ENCODE measurements at regions not wholly inside any gene's neighbourhood (a gene's known extent, or its start where the extent isn't known, plus 50 kb on each side); places are given as distances from the start of the nearest gene placed in this dataset.

DNA sequence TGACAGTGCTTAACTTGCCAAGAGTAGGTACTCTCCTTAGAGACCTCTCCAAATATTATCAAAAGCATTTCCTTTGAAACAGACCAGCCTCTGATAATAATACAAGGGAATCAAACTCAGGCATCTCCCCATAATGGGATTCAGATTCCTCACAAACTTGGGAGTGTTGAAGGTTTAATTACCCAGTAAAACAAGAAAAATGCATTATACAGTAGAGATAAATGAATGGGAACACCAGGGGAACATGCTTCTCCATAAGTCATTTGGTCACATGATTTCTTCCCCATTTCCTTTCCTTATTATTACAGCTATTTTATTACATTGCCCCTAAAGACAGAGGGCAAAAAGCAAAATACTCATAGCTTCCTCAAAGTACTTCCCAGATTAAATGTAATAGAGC lies 325.0 kb upstream of the CDIN1 start:
- DNase-seq (ENCODE audit: low spot score) = no peak

GRCh38 chr15:36256404-36256807 lies 323.0 kb upstream of the CDIN1 start:
- no peak for DNase-seq (ENCODE audit: low spot score)

DNA sequence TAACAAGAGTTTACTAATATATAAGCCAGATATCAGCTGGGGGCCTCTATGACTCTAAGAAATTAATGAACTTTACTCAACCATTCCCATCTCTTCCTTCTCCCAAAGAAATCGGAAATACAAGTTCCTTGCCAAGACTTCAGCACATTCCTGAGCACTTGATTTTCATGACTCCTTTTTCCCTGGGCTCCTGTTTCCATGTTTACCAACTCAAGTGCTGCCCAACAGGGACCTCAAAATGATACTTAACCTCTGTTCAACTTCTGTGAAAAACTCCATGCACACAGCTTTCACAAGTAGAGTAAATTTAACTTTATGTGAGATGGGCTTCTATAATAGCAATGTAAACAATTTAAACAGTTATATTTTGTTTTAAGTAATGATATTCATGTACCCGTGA lies 315.8 kb upstream of the CDIN1 start:
- no peak for DNase-seq (ENCODE audit: low spot score)

DNA sequence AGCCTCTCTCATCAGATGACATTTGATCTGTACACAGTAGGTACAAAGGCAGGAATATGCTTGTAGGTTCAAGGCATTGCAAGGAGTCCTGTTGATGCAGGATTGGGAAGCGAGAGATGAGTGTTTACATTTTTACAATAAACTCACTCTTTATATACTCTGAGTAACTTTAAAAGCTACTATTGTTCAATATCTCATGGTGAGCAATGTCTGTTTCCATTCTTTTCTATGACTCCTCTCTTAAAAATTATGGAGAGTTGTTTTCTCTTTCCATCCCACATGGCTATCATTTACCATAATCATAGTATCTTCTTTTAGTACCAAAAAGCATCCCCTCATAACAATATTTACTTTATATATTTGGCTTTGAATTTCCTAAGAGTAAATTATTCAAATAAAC lies 314.0 kb upstream of the CDIN1 start:
- DNase-seq (ENCODE audit: low spot score) = no peak

DNA sequence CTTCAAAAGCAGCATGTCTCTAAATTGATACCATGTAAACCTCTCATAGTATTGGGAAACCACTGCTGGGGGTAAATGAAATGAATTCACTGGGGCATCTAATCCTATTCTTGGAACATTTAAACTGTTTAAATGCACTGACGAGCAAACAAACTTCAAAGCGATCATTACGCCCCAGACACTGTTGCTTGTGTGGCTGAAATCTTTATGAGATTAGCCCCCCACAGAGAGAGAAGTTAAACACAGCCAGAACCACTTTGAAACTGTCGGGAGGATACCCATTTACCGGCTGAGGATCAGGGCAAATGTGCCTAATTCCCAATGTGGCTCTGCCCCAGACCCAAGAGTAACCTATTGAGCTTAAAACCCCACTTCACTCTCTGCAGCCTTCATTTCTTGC lies 308.4 kb upstream of the CDIN1 start:
- DNase-seq (ENCODE audit: low spot score) = no peak

DNA sequence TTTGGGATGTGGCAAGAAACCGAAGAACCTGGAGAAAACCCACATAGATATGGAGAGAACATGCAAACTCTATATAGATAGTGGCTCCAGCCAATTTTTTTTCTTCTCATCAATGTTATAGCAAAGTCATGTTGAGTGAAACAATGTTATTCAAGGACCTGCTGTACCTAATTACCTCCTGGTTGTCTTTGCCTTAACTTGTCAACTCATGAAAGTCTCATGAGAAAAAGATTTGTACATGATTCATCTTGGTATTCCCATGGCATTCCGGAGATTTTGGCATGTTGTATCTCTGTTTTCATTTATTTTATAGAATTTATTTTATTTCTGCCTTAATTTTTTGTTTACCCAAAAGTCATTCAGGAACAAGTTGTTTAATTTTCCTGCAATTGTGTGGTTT lies 303.8 kb upstream of the CDIN1 start:
- DNase-seq (ENCODE audit: low spot score) = no peak

- DNase-seq (ENCODE audit: low spot score) = peak; percentile 28
Observed at GRCh38 chr15:36278219-36278618, 301.2 kb upstream of the CDIN1 start.

DNA sequence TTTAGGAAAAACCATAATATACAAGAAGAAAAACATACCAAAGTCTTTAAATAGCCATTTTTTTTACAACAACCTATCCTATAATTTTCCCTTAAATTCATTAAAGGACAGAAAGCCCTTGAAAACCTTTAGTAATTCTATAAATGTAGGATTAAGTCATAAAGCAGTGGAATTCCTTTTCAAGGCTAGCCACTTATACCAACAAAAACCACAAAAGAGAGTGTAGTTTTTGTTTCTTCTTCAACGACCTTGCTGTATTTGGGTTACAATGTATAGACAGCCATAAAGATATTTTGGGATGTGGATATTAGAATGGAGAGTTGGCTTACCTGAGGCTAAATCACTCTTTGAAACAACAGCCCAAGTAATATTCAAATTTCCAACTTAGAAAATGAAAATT lies 296.6 kb upstream of the CDIN1 start:
- DNase-seq (ENCODE audit: low spot score) = no peak

GRCh38 chr15:36284911-36285310 lies 294.5 kb upstream of the CDIN1 start:
- DNase-seq (ENCODE audit: low spot score) = no peak

DNA sequence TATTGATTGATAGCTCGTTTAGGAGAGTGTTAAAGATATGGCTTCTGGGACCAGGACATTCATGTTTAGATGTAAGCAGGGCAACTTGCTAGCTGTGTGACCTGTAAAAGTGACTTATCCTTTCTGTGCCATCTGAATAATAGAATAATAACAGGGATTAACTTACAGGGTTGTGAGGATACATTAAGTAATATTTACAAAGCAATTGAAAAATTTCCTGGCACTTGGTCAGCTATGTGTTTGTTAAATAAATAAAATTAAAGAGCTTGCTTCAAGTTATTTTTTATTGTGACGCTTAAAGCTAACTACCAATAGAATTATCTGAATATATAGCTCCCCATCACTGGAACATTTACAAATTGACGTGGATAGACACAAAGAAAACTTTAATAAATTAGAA lies 287.9 kb upstream of the CDIN1 start:
- DNase-seq (ENCODE audit: low spot score) = no peak

GRCh38 chr15:36294359-36294758 lies 285.1 kb upstream of the CDIN1 start:
- DNase-seq (ENCODE audit: low spot score) = no peak

DNA sequence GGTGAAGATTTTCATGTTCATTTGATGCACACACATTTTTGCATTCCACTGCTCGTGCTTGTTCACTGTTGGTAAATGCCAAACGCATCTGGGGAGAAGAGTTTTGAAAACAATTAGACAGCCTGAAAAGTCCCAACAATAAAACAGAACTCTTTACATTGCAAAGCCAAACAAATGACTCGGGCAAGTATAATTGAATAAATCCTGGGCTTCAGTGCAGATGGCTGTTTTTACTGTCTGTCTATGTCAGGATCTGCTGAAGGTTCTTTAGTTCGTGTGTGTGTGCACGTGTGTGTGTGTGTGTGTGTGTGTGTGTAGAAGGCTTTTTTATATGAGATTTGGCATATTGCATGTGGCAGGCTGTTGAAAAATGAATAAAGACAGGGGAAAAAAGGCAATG lies 277.5 kb upstream of the CDIN1 start:
- no peak for DNase-seq (ENCODE audit: low spot score)

DNA sequence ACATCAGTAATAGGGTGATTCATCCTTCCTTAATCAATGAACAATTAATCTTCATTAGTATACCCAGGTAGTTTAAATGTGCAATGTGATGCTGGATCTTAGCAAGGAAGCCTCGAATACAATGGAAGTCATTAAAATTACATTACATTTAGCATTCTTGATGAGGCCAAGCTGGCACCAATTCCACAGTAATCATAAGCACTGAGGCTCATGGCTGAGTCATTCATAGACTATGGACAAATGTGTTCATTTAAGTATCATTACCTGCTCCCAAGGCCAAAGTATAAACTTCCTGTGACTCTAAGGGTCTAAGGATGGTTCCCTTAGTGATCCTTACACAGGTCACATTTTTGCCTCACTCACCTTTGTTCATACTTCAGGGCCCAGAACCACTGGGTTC lies 266.4 kb upstream of the CDIN1 start:
- no peak for DNase-seq (ENCODE audit: low spot score)

DNA sequence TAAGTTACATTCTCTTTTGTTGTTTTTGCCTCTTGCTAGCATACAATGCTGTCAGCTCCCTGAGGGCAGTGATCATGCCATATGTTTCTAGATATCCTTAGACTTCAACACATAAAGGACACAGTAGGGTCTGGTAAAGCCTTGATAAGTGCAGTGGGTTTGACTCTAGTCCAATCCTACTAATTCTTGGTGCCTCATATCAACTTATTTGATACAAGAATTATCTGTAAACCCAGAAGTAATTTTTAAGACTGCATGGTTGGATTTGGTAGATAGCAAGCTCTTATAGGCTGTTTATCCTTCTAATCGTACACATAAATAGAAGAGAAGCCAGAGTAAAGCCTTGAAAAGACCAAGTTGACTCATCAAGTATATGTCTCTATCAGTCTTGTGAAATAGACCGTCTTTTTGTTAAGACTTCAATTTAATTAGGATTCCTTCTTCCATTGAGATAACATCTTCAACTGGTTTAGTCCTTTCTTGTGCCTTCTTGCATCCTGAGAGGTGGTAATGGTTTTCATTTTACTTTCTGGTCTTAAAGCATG lies 265.6 kb upstream of the CDIN1 start:
- DNase-seq (ENCODE audit: low spot score) = no peak

GRCh38 chr15:36315649-36316048 lies 263.8 kb upstream of the CDIN1 start:
- DNase-seq (ENCODE audit: low spot score) = no peak

GRCh38 chr15:36323615-36324014 lies 255.8 kb upstream of the CDIN1 start:
- no peak for DNase-seq (ENCODE audit: low spot score)

DNA sequence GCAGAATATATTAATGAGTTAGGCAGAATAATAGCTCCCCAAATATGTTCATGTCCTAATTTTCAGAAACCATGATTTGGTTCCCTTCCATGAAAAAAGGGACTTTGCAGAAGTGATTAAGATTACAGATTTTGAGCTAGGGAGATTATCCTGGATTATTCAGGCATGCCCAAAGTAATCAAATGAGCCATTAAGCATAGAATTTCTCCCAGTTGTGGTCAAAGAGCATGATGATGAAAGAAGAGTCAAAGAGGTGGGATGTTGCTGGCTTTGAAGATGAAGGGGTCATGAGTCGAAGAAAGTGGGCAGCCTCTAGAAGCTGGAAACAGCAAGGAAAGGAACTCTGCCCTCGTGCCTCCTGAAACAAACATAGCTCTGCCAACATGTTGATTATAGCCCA lies 254.2 kb upstream of the CDIN1 start:
- DNase-seq (ENCODE audit: low spot score) = no peak

DNA sequence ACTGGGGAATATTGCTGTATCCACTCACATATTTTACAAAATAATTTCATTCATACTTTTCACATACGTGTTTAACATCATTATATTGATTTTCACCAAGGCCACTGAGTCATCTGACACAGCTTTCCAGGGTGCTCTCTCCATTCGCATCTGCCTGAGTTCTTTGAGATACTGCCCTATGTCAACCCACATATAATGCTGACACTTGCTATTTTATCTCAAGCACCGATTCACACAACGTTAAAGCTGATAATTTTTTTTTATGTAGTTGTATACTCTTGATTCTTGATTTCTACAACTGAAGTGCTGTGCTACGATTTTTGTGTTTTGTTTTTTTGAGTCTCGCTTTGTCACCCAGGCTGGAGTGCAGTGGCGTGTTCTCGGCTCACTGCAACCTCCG lies 249.8 kb upstream of the CDIN1 start:
- no peak for DNase-seq (ENCODE audit: low spot score)

DNA sequence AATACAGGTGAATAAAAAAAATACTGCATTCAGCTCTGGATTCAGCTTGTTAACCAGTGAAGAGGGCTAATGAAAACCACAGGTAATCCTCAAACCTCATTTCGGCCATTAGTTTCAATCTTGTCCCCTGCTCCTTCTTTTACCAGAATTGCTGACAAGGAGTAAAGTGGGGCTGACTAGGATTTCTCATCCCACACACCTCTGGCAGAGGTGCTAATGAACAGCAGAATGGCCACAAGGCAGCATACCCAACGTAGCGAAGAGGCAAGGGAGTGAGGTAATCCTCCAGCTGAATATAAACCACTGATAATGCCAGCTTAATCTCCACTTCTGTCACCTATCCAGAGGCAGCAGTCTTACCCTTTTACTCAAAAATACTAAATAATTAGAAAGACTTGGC lies 248.8 kb upstream of the CDIN1 start:
- no peak for DNase-seq (ENCODE audit: low spot score)

GRCh38 chr15:36331531-36332275 lies 247.7 kb upstream of the CDIN1 start:
- no peak for DNase-seq (ENCODE audit: low spot score)

- no peak for DNase-seq (ENCODE audit: low spot score)
Observed at GRCh38 chr15:36332301-36332700, 247.1 kb upstream of the CDIN1 start.

DNA sequence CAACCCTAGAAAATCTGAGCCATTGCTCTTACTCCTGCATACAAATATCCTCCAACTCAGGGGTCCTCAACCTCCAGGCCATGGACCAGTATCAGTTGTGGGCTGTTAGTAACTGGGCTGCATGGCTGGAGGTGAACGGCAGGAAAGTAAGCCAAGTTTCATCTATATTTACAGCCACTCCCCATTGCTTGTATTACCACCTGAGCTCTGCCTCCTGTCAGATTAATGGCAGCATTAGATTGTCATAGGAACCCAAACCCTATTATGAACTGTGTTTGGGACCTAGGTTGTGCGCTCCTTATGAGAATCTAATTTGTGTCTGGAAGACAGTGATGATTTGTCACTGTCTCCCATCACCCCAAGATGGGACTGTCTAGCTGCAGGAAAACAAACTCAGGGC lies 246.5 kb upstream of the CDIN1 start:
- no peak for DNase-seq (ENCODE audit: low spot score)

DNA sequence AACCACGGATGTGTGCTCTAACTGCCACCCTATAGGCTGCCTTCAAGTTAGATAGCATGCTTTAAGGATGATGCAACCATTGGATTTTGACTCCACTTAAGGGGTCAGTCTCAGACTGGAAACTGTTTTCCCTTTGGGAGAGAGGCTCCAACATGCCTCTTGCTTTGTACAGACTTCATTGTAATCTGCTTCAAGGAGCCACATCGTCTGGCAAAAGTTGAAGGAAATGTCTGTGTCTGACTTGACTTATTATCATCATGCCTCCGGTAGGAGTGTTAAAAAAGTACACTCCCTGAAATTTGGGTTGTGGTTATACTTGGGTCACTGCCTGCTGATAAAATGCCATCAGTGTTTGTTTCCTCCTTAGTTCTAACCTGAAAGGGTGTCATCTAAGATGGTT lies 245.4 kb upstream of the CDIN1 start:
- DNase-seq (ENCODE audit: low spot score) = no peak

DNA sequence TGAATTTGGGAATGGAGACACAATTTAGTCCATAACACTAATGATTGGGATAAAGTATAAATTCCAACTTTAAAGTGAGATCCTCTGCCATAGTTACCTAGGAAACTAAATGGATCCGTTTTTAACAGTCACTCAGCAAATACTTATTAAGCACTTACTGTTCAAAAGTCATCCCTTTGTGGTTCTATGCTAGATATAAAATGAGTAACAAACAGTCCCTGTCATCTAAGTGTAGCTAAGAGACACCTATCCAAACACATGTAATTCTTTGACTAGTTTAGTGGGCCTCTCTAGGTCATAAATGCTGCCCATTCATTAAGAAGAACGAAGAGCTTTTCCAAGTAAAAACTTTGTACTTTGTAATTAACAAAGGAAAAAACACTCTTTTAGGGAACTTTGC lies 244.2 kb upstream of the CDIN1 start:
- no peak for DNase-seq (ENCODE audit: low spot score)
